ENCODE measurements at regions not wholly inside any gene's neighbourhood (a gene's known extent, or its start where the extent isn't known, plus 50 kb on each side); places are given as distances from the start of the nearest gene placed in this dataset.
A peak's percentile ranks its signal among the peaks of the same experiment; 100 is the strongest.

DNA sequence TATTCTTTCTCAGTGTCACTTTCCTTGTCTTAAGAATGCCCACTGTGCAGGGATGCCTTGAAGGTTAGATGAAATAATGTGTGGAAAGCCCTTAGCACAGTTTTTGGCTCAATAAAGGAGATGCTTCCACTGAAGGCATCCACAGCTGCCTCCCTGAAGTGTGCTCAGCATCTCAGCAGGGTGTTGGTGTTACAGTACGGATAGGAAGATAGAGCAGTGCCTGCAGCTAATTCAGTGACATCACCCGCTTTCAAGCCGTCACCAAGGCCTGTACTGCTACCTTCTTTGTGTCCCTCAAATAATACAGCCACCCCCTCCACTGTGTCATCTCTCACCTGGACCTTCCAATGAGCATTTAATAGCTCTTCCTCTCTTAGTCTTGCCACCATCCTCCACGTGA, 59.0 kb downstream of the NDUFS5 start:
- Mint-ChIP-seq H3K4me1 (peaks cover 12% of the 10 kb centered on the region), H3K36me3 (no peaks in the 10 kb centered on the region), H3K4me3 (no peak overlapping the region), H3K9me3 (ENCODE audit: low read depth) (no peaks in the 10 kb centered on the region), H3K27ac (no peak overlapping the region), H3K27me3 (peaks cover 37% of the 10 kb centered on the region)
- no peak for DNase-seq
- ATAC-seq, result no peak
- CTCF ChIA-PET, result interaction anchor here (1.0 kb wide), 1 partner anchor 13 kb away, joined by 4 read pairs; no protein-coding TSS in a partner anchor

DNA sequence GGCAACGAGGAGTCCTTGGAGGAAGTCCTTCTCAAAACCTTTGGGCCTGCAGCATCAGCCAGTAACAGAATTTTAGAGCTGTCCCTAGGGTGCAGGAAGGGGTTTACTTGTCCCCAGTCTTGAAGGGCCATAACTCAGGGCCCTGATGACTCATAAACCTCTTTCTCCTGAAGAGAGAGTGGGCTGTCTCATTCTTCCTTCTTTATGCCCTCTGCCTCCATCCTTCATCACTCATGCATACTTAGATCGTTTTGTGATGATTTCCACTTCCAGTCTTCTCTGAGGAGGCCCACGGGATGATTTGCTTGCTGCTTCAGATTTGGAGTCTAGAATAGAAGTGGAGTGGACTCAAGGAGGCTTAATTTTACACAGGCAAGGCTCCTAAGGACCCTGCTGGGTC, 60.2 kb downstream of the NDUFS5 start:
- CTCF ChIA-PET, result interaction anchor here (1.0 kb wide), 1 partner anchor 12 kb away, joined by 4 read pairs; no protein-coding TSS in a partner anchor
- no peaks in the 10 kb centered on the region for H3K36me3 Mint-ChIP-seq

DNA sequence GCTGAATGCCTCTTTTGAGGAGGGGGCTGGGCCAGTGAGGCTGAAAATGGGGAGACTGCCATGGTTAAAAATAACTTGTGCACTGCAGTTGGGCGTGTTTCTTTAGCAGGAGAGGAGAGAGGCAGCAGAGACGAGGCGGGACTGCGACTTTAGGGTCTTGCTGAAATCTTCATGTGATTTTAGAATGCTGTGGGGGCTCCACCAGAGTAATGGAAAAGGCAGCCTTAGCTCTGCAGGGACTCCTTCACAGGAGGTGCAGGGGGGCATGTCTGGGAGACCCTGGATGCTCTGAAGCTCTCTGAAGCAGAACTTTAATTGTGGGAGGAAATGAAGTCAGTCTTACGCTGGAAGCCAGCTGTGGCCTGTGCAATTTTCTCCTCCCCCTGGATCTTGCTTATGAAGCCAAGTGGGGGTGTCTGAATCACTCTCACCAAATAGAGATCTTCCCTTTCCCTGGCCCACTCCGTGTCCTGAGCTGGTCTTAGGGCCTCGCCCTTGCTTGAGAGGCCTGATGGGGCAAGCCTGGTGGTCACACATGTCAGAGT, 60.8 kb downstream of the NDUFS5 start:
- Mint-ChIP-seq H3K4me3 (no peak overlapping the region), H3K36me3 (no peaks in the 10 kb centered on the region), H3K27ac (no peak overlapping the region), H3K27me3 (peaks cover 29% of the 10 kb centered on the region), H3K9me3 (ENCODE audit: low read depth) (no peaks in the 10 kb centered on the region), H3K4me1 (peaks cover 12% of the 10 kb centered on the region)
- CTCF ChIA-PET, result interaction anchor here (0.7 kb wide), 1 partner anchor 12 kb away, joined by 3 read pairs; no protein-coding TSS in a partner anchor
- ATAC-seq, result no peak
- DNase-seq, result no peak

More for the DNA sequence above, 60.2 kb downstream of the NDUFS5 start:
- Mint-ChIP-seq H3K4me3 (no peak overlapping the region), H3K27ac (no peak overlapping the region), H3K9me3 (ENCODE audit: low read depth) (no peaks in the 10 kb centered on the region), H3K4me1 (peaks cover 12% of the 10 kb centered on the region), H3K27me3 (peaks cover 29% of the 10 kb centered on the region)
- no peak for DNase-seq
- ATAC-seq, result no peak

GRCh38 chr1:39087435-39087834, 61.3 kb downstream of the NDUFS5 start:
- Mint-ChIP-seq H3K27me3 (peaks cover 24% of the 10 kb centered on the region), H3K4me3 (no peak overlapping the region), H3K9me3 (ENCODE audit: low read depth) (no peaks in the 10 kb centered on the region), H3K36me3 (no peaks in the 10 kb centered on the region), H3K4me1 (peaks cover 13% of the 10 kb centered on the region), H3K27ac (no peak overlapping the region)
- no peak for ATAC-seq
- CTCF ChIA-PET, result interaction anchor here (0.7 kb wide), 1 partner anchor 11 kb away, joined by 3 read pairs; no protein-coding TSS in a partner anchor
- no peak for DNase-seq

- no peak for ATAC-seq
- H3K4me1 Mint-ChIP-seq, result peaks cover 13% of the 10 kb centered on the region
- no peaks in the 10 kb centered on the region for H3K36me3 Mint-ChIP-seq
- CTCF ChIA-PET, result interaction anchor here (1.3 kb wide), 1 partner anchor 10 kb away, joined by 3 read pairs; no protein-coding TSS in a partner anchor
- no peak for DNase-seq
- H3K9me3 Mint-ChIP-seq (ENCODE audit: low read depth), result no peaks in the 10 kb centered on the region
- no peak overlapping the region for H3K27ac Mint-ChIP-seq
- peaks cover 12% of the 10 kb centered on the region for H3K27me3 Mint-ChIP-seq
- no peak overlapping the region for H3K4me3 Mint-ChIP-seq
Measured at GRCh38 chr1:39088658-39089057, 62.5 kb downstream of the NDUFS5 start.

GRCh38 chr1:39089931-39090521, 63.9 kb downstream of the NDUFS5 start:
- no peak overlapping the region for H3K27ac Mint-ChIP-seq
- CTCF ChIA-PET, result interaction anchor here (0.6 to 1.0 kb wide), 2 partner anchors 10 to 101 kb away, joined by 3 read pairs; no protein-coding TSS in a partner anchor
- DNase-seq, result no peak
- peaks cover 13% of the 10 kb centered on the region for H3K4me1 Mint-ChIP-seq
- H3K9me3 Mint-ChIP-seq (ENCODE audit: low read depth), result no peaks in the 10 kb centered on the region
- H3K4me3 Mint-ChIP-seq, result no peak overlapping the region
- no peak for ATAC-seq
- H3K27me3 Mint-ChIP-seq, result no peaks in the 10 kb centered on the region
- no peaks in the 10 kb centered on the region for H3K36me3 Mint-ChIP-seq

GRCh38 chr1:39090757-39091380, 64.7 kb downstream of the NDUFS5 start:
- Mint-ChIP-seq H3K4me1 (peaks cover 13% of the 10 kb centered on the region), H3K27ac (no peak overlapping the region), H3K4me3 (no peak overlapping the region), H3K27me3 (no peaks in the 10 kb centered on the region), H3K36me3 (no peaks in the 10 kb centered on the region), H3K9me3 (ENCODE audit: low read depth) (no peaks in the 10 kb centered on the region)
- DNase-seq, result no peak
- ATAC-seq, result no peak
- CTCF ChIA-PET, result interaction anchor here (1.0 to 2.0 kb wide), 4 partner anchors 15 to 209 kb away, joined by 3 to 9 read pairs (median 5); partner anchors contain the start of gene GJA9

- no peak overlapping the region for H3K4me3 Mint-ChIP-seq
- no peaks in the 10 kb centered on the region for H3K27me3 Mint-ChIP-seq
- no peaks in the 10 kb centered on the region for H3K9me3 Mint-ChIP-seq (ENCODE audit: low read depth)
- CTCF ChIA-PET, result interaction anchor here (0.6 to 2.2 kb wide), 33 partner anchors 8 to 482 kb away, joined by 3 to 9 read pairs (median 4); partner anchors contain the start of genes GJA9, MYCBP, NDUFS5 and RRAGC
- DNase-seq, result peak; percentile 72
- H3K36me3 Mint-ChIP-seq, result no peaks in the 10 kb centered on the region
- H3K4me1 Mint-ChIP-seq, result peaks cover 6% of the 10 kb centered on the region
- peak; percentile 77 for ATAC-seq
- H3K27ac Mint-ChIP-seq, result no peak overlapping the region
Measured at GRCh38 chr1:39091845-39092645, 65.9 kb downstream of the NDUFS5 start.

DNA sequence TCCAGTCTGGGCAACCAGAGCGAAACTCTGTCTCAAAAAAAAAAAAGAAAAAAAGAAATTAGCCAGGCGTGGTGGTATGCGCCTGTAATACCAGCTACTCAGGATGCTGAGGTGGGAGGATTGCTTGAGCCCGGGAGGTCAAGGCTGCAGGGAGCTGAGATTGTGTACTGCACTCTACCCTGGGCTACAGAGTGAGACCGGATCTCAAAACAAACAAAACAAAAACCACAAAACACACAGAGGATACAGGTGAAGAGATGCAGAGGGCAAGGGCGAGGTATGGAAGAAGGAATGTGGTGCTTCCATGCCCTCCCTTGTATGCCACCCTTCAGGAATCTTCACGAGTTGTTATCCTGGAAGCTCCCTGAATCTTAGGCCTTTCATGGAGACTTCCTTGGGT, 68.5 kb downstream of the NDUFS5 start:
- CTCF ChIA-PET, result interaction anchor here (0.6 to 1.2 kb wide), 4 partner anchors 65 to 433 kb away, joined by 3 read pairs; no protein-coding TSS in a partner anchor
- no peaks in the 10 kb centered on the region for H3K36me3 Mint-ChIP-seq
- no peak overlapping the region for H3K27ac Mint-ChIP-seq
- H3K9me3 Mint-ChIP-seq (ENCODE audit: low read depth), result no peaks in the 10 kb centered on the region
- peaks cover 7% of the 10 kb centered on the region for H3K4me1 Mint-ChIP-seq
- DNase-seq, result no peak
- ATAC-seq, result no peak
- H3K27me3 Mint-ChIP-seq, result no peaks in the 10 kb centered on the region
- no peak overlapping the region for H3K4me3 Mint-ChIP-seq

- H3K27me3 Mint-ChIP-seq, result no peaks in the 10 kb centered on the region
- no peak overlapping the region for H3K4me3 Mint-ChIP-seq
- ATAC-seq (peak; percentile 89), DNase-seq (peak; percentile 78)
- no peaks in the 10 kb centered on the region for H3K36me3 Mint-ChIP-seq
- no peaks in the 10 kb centered on the region for H3K9me3 Mint-ChIP-seq (ENCODE audit: low read depth)
- peaks cover 22% of the 10 kb centered on the region for H3K4me1 Mint-ChIP-seq
- H3K27ac Mint-ChIP-seq, result no peak overlapping the region
- CTCF ChIA-PET, result interaction anchor here (0.6 to 4.5 kb wide), 41 partner anchors 9 to 621 kb away, joined by 3 to 72 read pairs (median 4); partner anchors contain the start of genes BMP8A and MACF1
Measured at GRCh38 chr1:39098546-39099250, 72.5 kb downstream of the NDUFS5 start.

GRCh38 chr1:39102537-39103327, 76.6 kb downstream of the NDUFS5 start:
- Mint-ChIP-seq H3K27me3 (peaks cover 13% of the 10 kb centered on the region), H3K4me3 (no peak overlapping the region), H3K9me3 (ENCODE audit: low read depth) (no peaks in the 10 kb centered on the region), H3K4me1 (peaks cover 31% of the 10 kb centered on the region), H3K27ac (no peak overlapping the region), H3K36me3 (no peaks in the 10 kb centered on the region)
- DNase-seq (no peak), ATAC-seq (peak; percentile 41)
- CTCF ChIA-PET, result interaction anchor here (0.5 to 3.1 kb wide), 8 partner anchors 17 to 261 kb away, joined by 3 to 29 read pairs (median 3); no protein-coding TSS in a partner anchor

Measured in activated CD8-positive, alpha-beta memory T cell treated with anti-CD3 and anti-CD28 coated beads, Interleukin-2, amount 10 ng/mL, durations not matched to agents 7 days and 5 days (primary cell).